Colonic mucosa (tissue), 4 donors: ENCODE measurements at regions not wholly inside any gene's neighbourhood (a gene's known extent, or its start where the extent isn't known, plus 50 kb on each side); places are given as distances from the start of the nearest gene placed in this dataset.

Experiments used
- DNase-seq: peaks from one replicate; pipeline ENCODE4 v3.0.0-alpha.2; 2020
- H3K27ac ChIP-seq: fragments of 200-600 bp; one replicate; pipeline ENCODE4 v1.8.0; 2021
- H3K27me3 ChIP-seq: fragments of 200-600 bp; one replicate; pipeline ENCODE4 v1.8.0; 2021
- H3K36me3 ChIP-seq: fragments of 200-600 bp; one replicate; pipeline ENCODE4 v1.8.0; 2021
- H3K4me1 ChIP-seq: fragments of 200-600 bp; one replicate; pipeline ENCODE4 v1.8.0; 2021; ENCODE audit warnings: mild to moderate bottlenecking
- H3K4me3 ChIP-seq: fragments of 200-600 bp; one replicate; pipeline ENCODE4 v1.8.0; 2021
- H3K9ac ChIP-seq, 2 donors: one replicate each; pipeline ENCODE4 v1.7.0; 2013; ENCODE audit warnings: control low read depth in 2 of 2, low read depth in 2 of 2, low read length in 2 of 2
- H3K9me3 ChIP-seq: fragments of 200-600 bp; one replicate; pipeline ENCODE4 v1.8.0; 2021
- CTCF ChIP-seq: fragments of 200-600 bp; IDR thresholded peaks from one replicate; pipeline ENCODE4 v1.8.0; 2022; ENCODE audit warnings: antibody characterized with exemption, mild to moderate bottlenecking
- intact Hi-C: fragments of 100-400 bp; cut with DNase I; formaldehyde crosslinking; loops from one replicate; pipeline ENCODE4 v1.14.1; 2022
- donor health status: healthy.
- donor health status: DM: no; HTN: no; CAD: no.
- donor health status: DM: no; HTN: no; CAD: no.

DNA sequence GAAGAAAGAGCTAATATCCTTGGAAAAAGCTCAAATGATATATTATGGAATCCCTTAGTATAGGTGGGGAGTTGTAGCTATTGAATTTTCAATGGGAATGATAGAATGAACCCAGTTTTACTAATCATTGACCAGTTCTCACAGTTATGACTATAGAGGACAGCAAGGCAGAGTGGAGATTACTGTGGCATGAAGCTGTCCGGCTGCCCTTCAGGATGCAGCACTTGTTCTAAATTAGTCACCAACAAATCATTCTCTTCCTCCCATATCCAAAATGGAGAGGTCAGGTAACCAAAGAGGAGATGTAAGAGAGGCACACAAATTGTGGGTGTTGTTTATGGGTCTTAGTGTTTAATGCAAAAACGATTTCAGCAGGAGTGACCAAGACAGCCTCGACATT lies 1490.0 kb upstream of the MIR17HG start:
- no peak for DNase-seq
- intact Hi-C loops = no loop called here
- no peak overlapping the region for H3K27ac ChIP-seq
- no peak for TF ChIP-seq CTCF
- no peaks in the 10 kb centered on the region for H3K36me3 ChIP-seq
- H3K4me3 ChIP-seq = no peak overlapping the region
- H3K9ac ChIP-seq = no peak overlapping the region
- no peaks in the 10 kb centered on the region for H3K27me3 ChIP-seq
- no peaks in the 10 kb centered on the region for H3K9me3 ChIP-seq
- H3K4me1 ChIP-seq = no peaks in the 10 kb centered on the region

DNA sequence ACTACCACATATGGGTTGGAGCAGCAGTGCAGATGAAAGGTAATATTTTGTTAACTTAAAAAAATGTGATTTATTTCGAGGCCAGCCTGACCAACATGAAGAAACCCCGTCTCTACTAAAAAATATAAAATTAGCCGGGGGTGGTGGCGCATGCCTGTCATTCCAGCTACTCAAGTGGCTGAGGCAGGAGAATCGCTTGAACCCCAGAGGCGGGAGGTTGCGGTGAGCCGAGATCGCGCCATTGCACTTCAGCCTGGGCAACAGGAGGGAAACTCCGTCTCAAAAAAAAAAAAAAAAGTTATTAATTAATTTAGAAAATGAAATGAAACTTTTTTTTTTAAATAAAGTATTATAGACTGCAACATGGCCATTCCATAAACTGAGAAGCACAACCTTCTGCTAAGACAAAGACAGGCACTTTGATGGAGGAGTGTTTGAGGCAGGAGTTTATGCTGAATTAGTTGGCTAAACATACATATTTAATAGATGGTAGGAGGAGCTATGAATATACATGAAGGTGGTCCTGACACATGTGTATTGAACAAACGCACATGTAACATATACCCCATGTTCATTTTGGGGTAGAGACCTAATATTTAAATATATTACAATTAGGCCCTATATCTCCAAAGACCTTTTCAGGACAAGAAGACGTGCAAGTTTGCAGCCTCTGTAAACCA lies 1485.3 kb upstream of the MIR17HG start:
- H3K27ac ChIP-seq = no peak overlapping the region
- DNase-seq = no peak

DNA sequence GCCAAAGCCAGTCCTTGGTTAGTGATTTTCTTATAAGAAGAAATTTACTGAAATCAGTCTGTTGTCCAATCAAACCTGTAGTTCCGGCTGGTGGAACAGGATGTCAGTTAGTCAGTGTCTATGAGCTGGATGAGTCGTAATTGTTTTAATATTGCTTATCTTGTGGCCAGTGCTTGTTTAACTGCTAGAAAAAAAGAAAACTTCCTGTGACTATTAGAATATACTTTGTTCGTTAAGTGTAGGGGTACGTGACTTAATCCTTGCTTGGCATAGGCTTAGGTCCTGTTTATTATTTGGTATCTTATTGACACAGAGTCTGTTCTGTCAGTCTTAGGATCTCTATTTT lies 1484.8 kb upstream of the MIR17HG start:
- intact Hi-C loops = no loop called here
- Histone ChIP-seq H3K4me1 (no peaks in the 10 kb centered on the region), H3K27me3 (no peaks in the 10 kb centered on the region), H3K4me3 (no peak overlapping the region), H3K36me3 (no peaks in the 10 kb centered on the region), H3K9me3 (no peaks in the 10 kb centered on the region), H3K27ac (no peak overlapping the region), H3K9ac (no peak overlapping the region)
- no peak for TF ChIP-seq CTCF
- no peak for DNase-seq

More for the DNA sequence above, 1485.3 kb upstream of the MIR17HG start:
- no peaks in the 10 kb centered on the region for H3K27me3 ChIP-seq
- no peaks in the 10 kb centered on the region for H3K36me3 ChIP-seq
- H3K4me1 ChIP-seq = no peaks in the 10 kb centered on the region
- H3K9me3 ChIP-seq = no peaks in the 10 kb centered on the region
- intact Hi-C loops = no loop called here
- no peak for TF ChIP-seq CTCF
- H3K4me3 ChIP-seq = no peak overlapping the region
- H3K9ac ChIP-seq = no peak overlapping the region

GRCh38 chr13:89865164-89866064 lies 1482.1 kb upstream of the MIR17HG start:
- intact Hi-C loops = no loop called here
- Histone ChIP-seq H3K4me3 (no peak overlapping the region), H3K4me1 (no peaks in the 10 kb centered on the region), H3K27me3 (no peaks in the 10 kb centered on the region), H3K9ac (no peak overlapping the region), H3K36me3 (no peaks in the 10 kb centered on the region), H3K27ac (no peak overlapping the region), H3K9me3 (no peaks in the 10 kb centered on the region)
- TF ChIP-seq CTCF = no peak
- DNase-seq = no peak

DNA sequence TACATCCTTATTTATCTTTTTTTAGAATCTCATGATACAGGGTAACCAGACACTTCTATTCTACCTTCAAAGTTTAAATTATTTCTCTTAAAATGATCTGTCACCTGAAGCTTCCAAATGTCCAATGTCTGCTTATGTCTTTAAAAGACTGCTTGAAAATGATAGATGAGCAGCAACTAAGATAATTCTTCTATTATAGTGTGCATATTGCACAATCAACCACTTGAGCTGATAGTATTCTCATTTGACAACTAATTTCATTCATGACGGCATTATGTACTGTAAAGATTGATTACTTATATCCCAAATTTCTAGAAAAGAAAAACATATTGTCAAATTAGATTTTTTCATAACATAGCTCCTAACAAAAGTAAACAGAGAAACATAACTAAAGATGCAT lies 1478.2 kb upstream of the MIR17HG start:
- Histone ChIP-seq H3K4me3 (no peak overlapping the region), H3K9me3 (no peaks in the 10 kb centered on the region), H3K9ac (no peak overlapping the region), H3K27ac (no peak overlapping the region), H3K4me1 (no peaks in the 10 kb centered on the region), H3K36me3 (no peaks in the 10 kb centered on the region), H3K27me3 (no peaks in the 10 kb centered on the region)
- intact Hi-C loops = no loop called here
- no peak for TF ChIP-seq CTCF
- no peak for DNase-seq
